PC-9 (cell line): ENCODE measurements at regions not wholly inside any gene's neighbourhood (a gene's known extent, or its start where the extent isn't known, plus 50 kb on each side); places are given as distances from the start of the nearest gene placed in this dataset.

ENCODE experiments used
- BruUV-seq: library from RNA; stranded (reverse); fragments of 400-500 nt; replicated peaks from 2 replicates; lab custom pipeline; 2021; lab: Mats Ljungman, UMichigan
- CTCF ChIA-PET: fragments of 300-600 bp; sonication (Branson Sonifier 250); formaldehyde crosslinking; loops from one replicate; lab custom pipeline; 2022; ENCODE audit warnings: antibody characterized with exemption; lab: Charles Lee
- POLR2A ChIA-PET: fragments of 300-600 bp; sonication (Branson Sonifier 250); formaldehyde crosslinking; loops from one replicate; lab custom pipeline; 2022; ENCODE audit warnings: antibody characterized with exemption; ENCODE audit not compliant: unreplicated experiment; lab: Charles Lee
- DNase-seq, 2 experiments: peaks; one replicate each; pipeline versions ENCODE4 v3.0.0 to v3.0.0-alpha.2; 2015 to 2022; ENCODE audit warnings: mixed read lengths in 1 of 2
- H2AFZ ChIP-seq: fragments of 200-600 bp; sonication (generic); 2 replicates; pipeline ENCODE4 v1.8.1; 2017; ENCODE audit warnings: antibody characterized with exemption
- H3F3A ChIP-seq: fragments of 200-600 bp; sonication (generic); 2 replicates; pipeline ENCODE4 v1.8.1; 2017; ENCODE audit warnings: antibody characterized with exemption, mild to moderate bottlenecking, low read depth; ENCODE audit not compliant: insufficient read depth
- H3K27ac ChIP-seq: fragments of 200-600 bp; sonication (generic); 2 replicates; pipeline ENCODE4 v1.6.1; 2016; ENCODE audit warnings: mixed run types
- H3K27me3 ChIP-seq: fragments of 200-600 bp; sonication (generic); 2 replicates; pipeline ENCODE4 v1.6.1; 2016; ENCODE audit warnings: low read depth, mixed run types; ENCODE audit not compliant: insufficient read depth
- H3K36me3 ChIP-seq: fragments of 200-600 bp; sonication (generic); 2 replicates; pipeline ENCODE4 v1.6.1; 2016; ENCODE audit warnings: low read depth, mixed run types
- H3K4me1 ChIP-seq: fragments of 200-600 bp; sonication (generic); replicated peaks from 2 replicates; pipeline ENCODE4 v1.6.1; 2016; ENCODE audit warnings: mixed run types; ENCODE audit not compliant: insufficient read depth
- H3K4me2 ChIP-seq: fragments of 200-600 bp; sonication (generic); 2 replicates; pipeline ENCODE4 v1.6.1; 2017; ENCODE audit warnings: mixed run types
- H3K4me3 ChIP-seq: fragments of 200-600 bp; sonication (generic); 2 replicates; pipeline ENCODE4 v1.6.1; 2016; ENCODE audit warnings: mixed run types
- H3K79me2 ChIP-seq: fragments of 200-600 bp; sonication (generic); 2 replicates; pipeline ENCODE4 v1.6.1; 2017; ENCODE audit warnings: low read depth, mixed run types
- H3K9me2 ChIP-seq: fragments of 200-600 bp; sonication (generic); 2 replicates; pipeline ENCODE4 v1.8.1; 2017; ENCODE audit warnings: mild to moderate bottlenecking; ENCODE audit not compliant: insufficient read depth
- H3K9me3 ChIP-seq: fragments of 200-600 bp; sonication (generic); 2 replicates; pipeline ENCODE4 v1.8.1; 2016; ENCODE audit warnings: low read depth; ENCODE audit not compliant: insufficient read depth
- H4K20me1 ChIP-seq: fragments of 200-600 bp; sonication (generic); 2 replicates; pipeline ENCODE4 v1.8.1; 2017; ENCODE audit not compliant: insufficient read depth
- EZH2 ChIP-seq: fragments of 200-600 bp; sonication (generic); IDR thresholded peaks from 2 replicates; pipeline ENCODE4 v1.8.0; 2017; ENCODE audit warnings: antibody characterized with exemption, low read depth
- intact Hi-C: fragments of 100-400 bp; cut with micrococcal nuclease; formaldehyde crosslinking; loops from one replicate; pipeline ENCODE4 v1.10.0; 2022; ENCODE audit not compliant: unreplicated experiment
- TF ChIP-seq, protein P1 (sequence below): fragments of 200-600 bp; sonication (generic); conservative IDR thresholded peaks from 2 replicates; pipeline ENCODE4 v1.6.1; 2017; ENCODE audit warnings: mixed run types, antibody characterized with exemption, mild to moderate bottlenecking, moderate library complexity

DNA sequence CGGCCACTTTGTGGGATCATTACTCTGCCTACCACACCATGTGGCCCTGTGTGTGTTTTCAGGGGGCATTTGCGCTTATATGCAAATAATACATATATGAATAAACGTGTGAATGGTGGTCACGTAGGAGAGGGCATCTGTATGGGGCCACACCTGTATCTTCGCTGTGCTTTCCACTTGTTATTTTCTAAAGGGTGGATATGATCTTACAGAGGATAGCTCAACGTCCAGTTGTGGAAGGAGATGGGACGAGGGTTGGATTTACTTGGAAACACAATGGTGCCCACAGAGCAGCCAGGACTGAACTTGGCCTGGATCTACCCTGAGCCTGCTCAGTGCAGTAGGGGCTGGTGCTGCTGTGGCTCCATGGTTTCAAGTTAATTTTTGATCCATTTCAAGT, 93.3 kb downstream of the YTHDF1 start:
- Histone ChIP-seq H3K36me3 (no peaks in the 10 kb centered on the region), H2AFZ (no peak overlapping the region), H4K20me1 (0 out of 2 replicates have a peak, but pooled peaks cover 4% of the 10 kb centered on the region), H3K27ac (no peak overlapping the region), H3K4me1 (no peaks in the 10 kb centered on the region), H3K27me3 (peaks cover 100% of the 10 kb centered on the region), H3K4me2 (no peak overlapping the region), H3K9me3 (no peaks in the 10 kb centered on the region), H3F3A (no peaks in the 10 kb centered on the region), H3K9me2 (no peaks in the 10 kb centered on the region), H3K79me2 (no peaks in the 10 kb centered on the region), H3K4me3 (no peak overlapping the region)
- BruUV-seq, result no TSS peak
- intact Hi-C loops, result no loop called here
- POLR2A ChIA-PET, result no interaction called here
- CTCF ChIA-PET, result no interaction called here
- DNase-seq, result no peak
- TF ChIP-seq, protein P1, sequence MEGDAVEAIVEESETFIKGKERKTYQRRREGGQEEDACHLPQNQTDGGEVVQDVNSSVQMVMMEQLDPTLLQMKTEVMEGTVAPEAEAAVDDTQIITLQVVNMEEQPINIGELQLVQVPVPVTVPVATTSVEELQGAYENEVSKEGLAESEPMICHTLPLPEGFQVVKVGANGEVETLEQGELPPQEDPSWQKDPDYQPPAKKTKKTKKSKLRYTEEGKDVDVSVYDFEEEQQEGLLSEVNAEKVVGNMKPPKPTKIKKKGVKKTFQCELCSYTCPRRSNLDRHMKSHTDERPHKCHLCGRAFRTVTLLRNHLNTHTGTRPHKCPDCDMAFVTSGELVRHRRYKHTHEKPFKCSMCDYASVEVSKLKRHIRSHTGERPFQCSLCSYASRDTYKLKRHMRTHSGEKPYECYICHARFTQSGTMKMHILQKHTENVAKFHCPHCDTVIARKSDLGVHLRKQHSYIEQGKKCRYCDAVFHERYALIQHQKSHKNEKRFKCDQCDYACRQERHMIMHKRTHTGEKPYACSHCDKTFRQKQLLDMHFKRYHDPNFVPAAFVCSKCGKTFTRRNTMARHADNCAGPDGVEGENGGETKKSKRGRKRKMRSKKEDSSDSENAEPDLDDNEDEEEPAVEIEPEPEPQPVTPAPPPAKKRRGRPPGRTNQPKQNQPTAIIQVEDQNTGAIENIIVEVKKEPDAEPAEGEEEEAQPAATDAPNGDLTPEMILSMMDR, result no peak
- TF ChIP-seq EZH2, result no peak

GRCh38 chr20:63121749-63122405, 94.1 kb downstream of the YTHDF1 start:
- Histone ChIP-seq H2AFZ (no peak overlapping the region), H3K36me3 (no peaks in the 10 kb centered on the region), H3K79me2 (no peaks in the 10 kb centered on the region), H3K27ac (no peak overlapping the region), H4K20me1 (0 out of 2 replicates have a peak, but pooled peaks cover 4% of the 10 kb centered on the region), H3K27me3 (peaks cover 100% of the 10 kb centered on the region), H3K4me1 (no peaks in the 10 kb centered on the region), H3F3A (no peaks in the 10 kb centered on the region), H3K4me3 (no peak overlapping the region), H3K9me3 (no peaks in the 10 kb centered on the region), H3K9me2 (no peaks in the 10 kb centered on the region), H3K4me2 (no peak overlapping the region)
- intact Hi-C loops, result no loop called here
- BruUV-seq, result no TSS peak
- ChIA-PET CTCF (no interaction called here), POLR2A (interaction anchor here (0.7 kb wide), 1 partner anchor 547 kb away, joined by 7 read pairs; no protein-coding TSS in a partner anchor)
- no peak for TF ChIP-seq EZH2
- TF ChIP-seq, protein P1, result no peak
- DNase-seq, result no peak

DNA sequence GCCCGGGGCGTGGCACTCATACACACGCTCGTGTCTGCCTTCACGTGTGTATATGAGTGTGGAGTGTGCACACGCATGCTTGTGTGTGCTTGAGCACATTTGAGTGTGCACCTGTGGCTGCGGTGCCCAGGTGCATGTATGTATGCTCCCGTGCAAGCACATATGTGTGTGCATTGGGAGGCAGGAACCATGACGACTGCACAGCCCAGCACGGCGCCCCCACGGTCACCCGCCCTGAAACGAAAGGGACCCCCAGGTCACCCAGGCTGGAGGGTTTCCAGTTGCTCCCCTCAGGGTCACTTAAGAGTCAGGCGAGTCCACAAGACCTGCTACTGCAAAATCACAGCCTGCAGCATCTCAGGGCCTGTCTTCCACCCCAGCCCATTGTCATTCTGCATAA, 94.7 kb downstream of the YTHDF1 start:
- 0 out of 2 replicates have a peak, but pooled peaks cover 4% of the 10 kb centered on the region for H4K20me1 ChIP-seq
- no peak overlapping the region for H3K4me2 ChIP-seq
- no peaks in the 10 kb centered on the region for H3K79me2 ChIP-seq
- no peaks in the 10 kb centered on the region for H3K36me3 ChIP-seq
- TF ChIP-seq, protein P1, result no peak
- no peak for TF ChIP-seq EZH2
- BruUV-seq, result no TSS peak
- H3K27ac ChIP-seq, result no peak overlapping the region
- CTCF ChIA-PET, result no interaction called here
- H3K4me3 ChIP-seq, result no peak overlapping the region
- H3F3A ChIP-seq, result no peaks in the 10 kb centered on the region
- intact Hi-C loops, result no loop called here
- no peaks in the 10 kb centered on the region for H3K4me1 ChIP-seq
- POLR2A ChIA-PET, result interaction anchor here (0.7 kb wide), 1 partner anchor 548 kb away, joined by 7 read pairs; no protein-coding TSS in a partner anchor
- H3K9me3 ChIP-seq, result no peaks in the 10 kb centered on the region
- peaks cover 100% of the 10 kb centered on the region for H3K27me3 ChIP-seq
- no peaks in the 10 kb centered on the region for H3K9me2 ChIP-seq
- DNase-seq, result no peak
- no peak overlapping the region for H2AFZ ChIP-seq
